ENCODE measurements at regions not wholly inside any gene's neighbourhood (a gene's known extent, or its start where the extent isn't known, plus 50 kb on each side); places are given as distances from the start of the nearest gene placed in this dataset.

DNA sequence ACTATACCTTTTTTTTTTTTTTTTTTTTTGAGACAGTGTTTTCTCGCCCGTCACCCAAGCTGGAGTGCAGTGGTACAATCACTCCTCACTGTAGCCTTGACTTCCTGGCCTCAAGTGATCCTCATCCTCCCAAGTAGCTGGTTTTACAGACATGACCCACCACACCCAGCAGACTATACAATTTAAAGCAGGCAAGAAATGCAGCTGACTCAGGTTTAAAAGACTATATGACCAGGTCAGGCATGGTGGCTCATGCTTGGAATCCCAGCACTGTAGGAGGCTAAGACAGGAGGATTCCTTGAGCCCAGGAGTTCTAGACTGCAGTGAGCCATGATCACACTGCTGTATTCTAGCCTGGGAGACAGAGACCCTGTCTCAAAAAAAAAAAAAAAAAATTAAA is 89.5 kb upstream of the AUTS2 start:
- H3K4me1 ChIP-seq (ENCODE audit: low read length), result no peaks in the 10 kb centered on the region
- H3K4me2 ChIP-seq (ENCODE audit: low read depth, low read length), result no peak overlapping the region
- no peak overlapping the region for H3K4me3 ChIP-seq (ENCODE audit: low read length)
- H3K36me3 ChIP-seq (replicated peaks; ENCODE audit: insufficient read depth, low read length), result no peaks in the 10 kb centered on the region
- H3F3A ChIP-seq (ENCODE audit: insufficient read depth, low read length), result no peaks in the 10 kb centered on the region
- no peaks in the 10 kb centered on the region for H4K20me1 ChIP-seq (ENCODE audit: insufficient read depth, low read length)
- no peaks in the 10 kb centered on the region for H3K27me3 ChIP-seq (replicated peaks; ENCODE audit: insufficient read depth, low read length)
- H3K79me2 ChIP-seq (ENCODE audit: low read length), result no peaks in the 10 kb centered on the region
- H2AFZ ChIP-seq (ENCODE audit: low read length), result no peak overlapping the region
- H3K9me3 ChIP-seq (replicated peaks; ENCODE audit: insufficient read depth, low read length), result no peaks in the 10 kb centered on the region
- H3K27ac ChIP-seq (ENCODE audit: low read length), result no peak overlapping the region
- TF ChIP-seq, protein P1, sequence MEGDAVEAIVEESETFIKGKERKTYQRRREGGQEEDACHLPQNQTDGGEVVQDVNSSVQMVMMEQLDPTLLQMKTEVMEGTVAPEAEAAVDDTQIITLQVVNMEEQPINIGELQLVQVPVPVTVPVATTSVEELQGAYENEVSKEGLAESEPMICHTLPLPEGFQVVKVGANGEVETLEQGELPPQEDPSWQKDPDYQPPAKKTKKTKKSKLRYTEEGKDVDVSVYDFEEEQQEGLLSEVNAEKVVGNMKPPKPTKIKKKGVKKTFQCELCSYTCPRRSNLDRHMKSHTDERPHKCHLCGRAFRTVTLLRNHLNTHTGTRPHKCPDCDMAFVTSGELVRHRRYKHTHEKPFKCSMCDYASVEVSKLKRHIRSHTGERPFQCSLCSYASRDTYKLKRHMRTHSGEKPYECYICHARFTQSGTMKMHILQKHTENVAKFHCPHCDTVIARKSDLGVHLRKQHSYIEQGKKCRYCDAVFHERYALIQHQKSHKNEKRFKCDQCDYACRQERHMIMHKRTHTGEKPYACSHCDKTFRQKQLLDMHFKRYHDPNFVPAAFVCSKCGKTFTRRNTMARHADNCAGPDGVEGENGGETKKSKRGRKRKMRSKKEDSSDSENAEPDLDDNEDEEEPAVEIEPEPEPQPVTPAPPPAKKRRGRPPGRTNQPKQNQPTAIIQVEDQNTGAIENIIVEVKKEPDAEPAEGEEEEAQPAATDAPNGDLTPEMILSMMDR (IDR thresholded peaks at IDR 0.05; ENCODE audit: low read length), result no peak
- TF ChIP-seq EZH2 (optimal IDR thresholded peaks at IDR 0.05; ENCODE audit: low read depth, low read length) (no peak), EZH2phosphoT487 (IDR thresholded peaks at IDR 0.05; ENCODE audit: low read length) (no peak)
- no peak overlapping the region for H3K9ac ChIP-seq (ENCODE audit: low read length)
- no peaks in the 10 kb centered on the region for H3K9me2 ChIP-seq (replicated peaks; ENCODE audit: insufficient read depth, low read length)
- no peak for DNase-seq

DNA sequence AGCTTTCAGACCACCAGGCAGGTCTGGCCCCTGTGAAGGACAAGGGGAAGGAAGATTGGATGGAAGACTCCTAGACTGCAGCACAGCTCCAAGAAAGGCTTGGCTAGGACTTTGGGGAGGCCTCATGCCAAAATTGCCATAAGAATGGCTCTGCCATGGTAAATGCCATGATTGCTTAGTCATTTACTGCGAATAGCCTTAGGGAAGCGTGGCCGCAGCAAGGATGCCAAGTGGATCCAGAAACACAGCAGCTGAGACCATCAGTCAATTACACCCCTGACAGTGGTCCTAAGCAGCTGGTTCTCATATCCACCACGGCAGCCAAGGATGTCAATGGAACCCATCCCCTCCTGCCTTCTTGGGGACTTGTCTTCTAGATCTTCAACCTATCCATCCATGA is 88.2 kb upstream of the AUTS2 start:
- no peak for DNase-seq
- no peaks in the 10 kb centered on the region for H3K9me3 ChIP-seq (replicated peaks; ENCODE audit: insufficient read depth, low read length)
- no peak overlapping the region for H3K4me2 ChIP-seq (ENCODE audit: low read depth, low read length)
- H3K36me3 ChIP-seq (replicated peaks; ENCODE audit: insufficient read depth, low read length), result no peaks in the 10 kb centered on the region
- H3F3A ChIP-seq (ENCODE audit: insufficient read depth, low read length), result no peaks in the 10 kb centered on the region
- no peak overlapping the region for H3K9ac ChIP-seq (ENCODE audit: low read length)
- no peak overlapping the region for H3K4me3 ChIP-seq (ENCODE audit: low read length)
- TF ChIP-seq EZH2 (optimal IDR thresholded peaks at IDR 0.05; ENCODE audit: low read depth, low read length), result no peak
- H4K20me1 ChIP-seq (ENCODE audit: insufficient read depth, low read length), result no peaks in the 10 kb centered on the region
- no peaks in the 10 kb centered on the region for H3K9me2 ChIP-seq (replicated peaks; ENCODE audit: insufficient read depth, low read length)
- no peaks in the 10 kb centered on the region for H3K79me2 ChIP-seq (ENCODE audit: low read length)
- no peak overlapping the region for H2AFZ ChIP-seq (ENCODE audit: low read length)
- no peak overlapping the region for H3K27ac ChIP-seq (ENCODE audit: low read length)
- H3K27me3 ChIP-seq (replicated peaks; ENCODE audit: insufficient read depth, low read length), result no peaks in the 10 kb centered on the region
- H3K4me1 ChIP-seq (ENCODE audit: low read length), result no peaks in the 10 kb centered on the region

DNA sequence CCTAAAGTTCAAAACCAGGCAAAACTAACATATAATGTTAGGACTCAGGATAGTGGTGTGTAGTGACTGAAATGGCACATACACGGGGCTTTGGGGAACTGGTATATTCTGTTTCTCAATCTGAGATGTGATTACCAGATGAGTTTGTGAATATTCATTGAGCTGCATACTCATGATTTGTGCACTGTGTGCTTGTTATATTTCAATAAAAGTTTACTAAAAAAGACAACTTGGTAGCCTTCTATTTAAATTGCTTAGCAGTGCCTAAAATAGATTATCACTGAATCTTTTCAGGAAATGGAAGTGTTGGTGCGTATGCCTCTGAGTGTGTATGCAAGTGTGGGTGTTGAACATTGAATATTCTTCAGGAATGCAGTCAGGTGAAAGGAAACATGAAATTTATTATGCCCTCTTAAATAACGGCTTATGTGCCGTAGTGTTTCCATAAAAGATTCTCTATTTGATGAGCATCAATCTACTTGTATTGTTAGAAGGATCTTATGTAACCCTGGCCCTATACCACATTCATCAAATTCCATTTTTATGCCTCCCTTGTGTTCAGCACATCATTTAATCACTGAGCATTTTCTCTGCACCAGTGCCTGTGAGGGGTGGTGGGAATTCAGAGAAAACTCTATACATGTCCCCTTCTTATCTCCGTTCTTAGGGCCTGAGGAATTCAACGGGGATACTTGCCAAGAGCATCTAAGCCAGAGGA is 82.6 kb upstream of the AUTS2 start:
- no peak overlapping the region for H3K27ac ChIP-seq (ENCODE audit: low read length)
- no peak overlapping the region for H3K9ac ChIP-seq (ENCODE audit: low read length)
- TF ChIP-seq, protein P1 (IDR thresholded peaks at IDR 0.05; ENCODE audit: low read length), result no peak
- TF ChIP-seq EZH2phosphoT487 (IDR thresholded peaks at IDR 0.05; ENCODE audit: low read length), result no peak
- TF ChIP-seq EZH2 (optimal IDR thresholded peaks at IDR 0.05; ENCODE audit: low read depth, low read length), result no peak
- no peak overlapping the region for H3K4me3 ChIP-seq (ENCODE audit: low read length)
- H3K4me2 ChIP-seq (ENCODE audit: low read depth, low read length), result no peak overlapping the region
- no peak for DNase-seq
- H3K36me3 ChIP-seq (replicated peaks; ENCODE audit: insufficient read depth, low read length), result no peaks in the 10 kb centered on the region
- no peaks in the 10 kb centered on the region for H4K20me1 ChIP-seq (ENCODE audit: insufficient read depth, low read length)
- no peaks in the 10 kb centered on the region for H3K9me2 ChIP-seq (replicated peaks; ENCODE audit: insufficient read depth, low read length)
- H3K9me3 ChIP-seq (replicated peaks; ENCODE audit: insufficient read depth, low read length), result no peaks in the 10 kb centered on the region
- no peaks in the 10 kb centered on the region for H3F3A ChIP-seq (ENCODE audit: insufficient read depth, low read length)
- no peaks in the 10 kb centered on the region for H3K27me3 ChIP-seq (replicated peaks; ENCODE audit: insufficient read depth, low read length)
- H3K4me1 ChIP-seq (ENCODE audit: low read length), result no peaks in the 10 kb centered on the region
- H3K79me2 ChIP-seq (ENCODE audit: low read length), result no peaks in the 10 kb centered on the region
- no peak overlapping the region for H2AFZ ChIP-seq (ENCODE audit: low read length)

DNA sequence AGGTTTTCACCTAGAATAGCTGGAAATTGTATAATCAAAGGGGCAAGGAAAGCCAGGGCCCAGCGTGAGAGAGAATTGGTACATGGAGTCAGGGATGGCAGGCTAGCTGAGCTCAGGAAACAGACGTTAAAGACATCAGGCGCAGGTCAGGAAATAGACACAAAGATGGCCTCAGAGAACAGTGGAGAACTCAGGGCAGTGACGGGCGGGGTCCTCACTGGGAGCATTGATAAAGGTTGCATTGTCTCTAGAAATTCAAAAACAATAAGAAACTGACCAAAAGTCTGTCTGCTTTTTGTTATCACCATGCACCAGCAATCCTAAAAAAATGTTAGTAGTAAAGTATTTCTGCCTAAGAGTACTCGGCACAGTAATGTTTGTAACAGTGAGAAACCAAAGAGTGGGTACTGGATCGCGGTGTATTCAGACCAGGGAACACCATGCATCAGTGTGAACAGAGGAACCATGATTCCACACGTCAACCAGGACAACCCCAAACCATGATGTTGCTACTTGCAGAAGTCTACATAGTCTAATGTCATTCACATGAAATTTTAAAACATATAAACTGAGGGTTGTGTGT is 81.9 kb upstream of the AUTS2 start:
- DNase-seq, result no peak
- no peaks in the 10 kb centered on the region for H3K27me3 ChIP-seq (replicated peaks; ENCODE audit: insufficient read depth, low read length)
- no peaks in the 10 kb centered on the region for H3F3A ChIP-seq (ENCODE audit: insufficient read depth, low read length)
- H2AFZ ChIP-seq (ENCODE audit: low read length), result no peak overlapping the region
- TF ChIP-seq, protein P1 (IDR thresholded peaks at IDR 0.05; ENCODE audit: low read length), result no peak
- TF ChIP-seq EZH2phosphoT487 (IDR thresholded peaks at IDR 0.05; ENCODE audit: low read length), result no peak
- TF ChIP-seq EZH2 (optimal IDR thresholded peaks at IDR 0.05; ENCODE audit: low read depth, low read length), result no peak
- no peaks in the 10 kb centered on the region for H3K4me1 ChIP-seq (ENCODE audit: low read length)
- H3K36me3 ChIP-seq (replicated peaks; ENCODE audit: insufficient read depth, low read length), result no peaks in the 10 kb centered on the region
- no peak overlapping the region for H3K27ac ChIP-seq (ENCODE audit: low read length)
- no peak overlapping the region for H3K4me2 ChIP-seq (ENCODE audit: low read depth, low read length)
- no peaks in the 10 kb centered on the region for H4K20me1 ChIP-seq (ENCODE audit: insufficient read depth, low read length)
- H3K79me2 ChIP-seq (ENCODE audit: low read length), result no peaks in the 10 kb centered on the region
- no peak overlapping the region for H3K4me3 ChIP-seq (ENCODE audit: low read length)
- H3K9ac ChIP-seq (ENCODE audit: low read length), result no peak overlapping the region
- no peaks in the 10 kb centered on the region for H3K9me2 ChIP-seq (replicated peaks; ENCODE audit: insufficient read depth, low read length)
- no peaks in the 10 kb centered on the region for H3K9me3 ChIP-seq (replicated peaks; ENCODE audit: insufficient read depth, low read length)
